ENCODE measurements at regions not wholly inside any gene's neighbourhood (a gene's known extent, or its start where the extent isn't known, plus 50 kb on each side); places are given as distances from the start of the nearest gene placed in this dataset.

DNA sequence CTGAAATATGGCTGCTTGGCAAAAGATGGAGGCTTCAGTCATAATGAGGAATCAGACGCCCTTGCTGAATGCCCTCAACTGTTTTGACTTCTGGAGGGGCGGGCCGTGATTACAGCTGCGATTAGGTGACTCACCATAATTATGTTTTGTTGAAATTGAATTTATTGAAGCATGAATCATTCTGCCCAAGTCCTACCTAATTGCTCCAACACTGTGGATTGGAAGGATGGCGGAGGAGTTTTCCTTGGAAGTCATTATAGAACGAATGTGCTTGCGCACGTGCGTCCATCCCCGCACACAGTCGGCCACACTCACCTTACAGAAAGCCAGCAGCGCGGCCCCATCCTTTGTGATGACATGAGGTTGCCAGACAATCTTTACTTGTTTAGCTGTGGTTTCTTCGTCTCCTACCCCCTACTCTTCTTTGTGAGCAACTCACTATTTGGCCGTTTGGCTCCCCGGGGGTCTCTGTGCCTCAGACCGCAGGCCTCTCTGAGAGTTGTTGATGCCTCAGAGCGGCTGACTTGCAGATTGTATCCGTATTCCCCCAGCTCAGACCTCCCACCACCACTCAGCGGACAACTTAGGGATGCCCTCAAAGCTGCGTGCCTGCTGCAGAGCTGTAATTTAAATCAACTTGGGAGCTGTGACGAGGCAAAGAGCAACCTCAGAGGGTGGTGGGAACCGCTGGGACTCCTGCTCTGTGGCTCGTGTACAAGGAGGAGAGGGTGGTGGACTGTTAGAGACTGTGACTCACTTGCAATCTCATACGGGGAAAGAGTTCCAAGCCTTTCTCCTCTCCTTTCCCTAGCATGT lies 513.4 kb downstream of the TNS1 start:
- TF ChIP-seq, protein P1, sequence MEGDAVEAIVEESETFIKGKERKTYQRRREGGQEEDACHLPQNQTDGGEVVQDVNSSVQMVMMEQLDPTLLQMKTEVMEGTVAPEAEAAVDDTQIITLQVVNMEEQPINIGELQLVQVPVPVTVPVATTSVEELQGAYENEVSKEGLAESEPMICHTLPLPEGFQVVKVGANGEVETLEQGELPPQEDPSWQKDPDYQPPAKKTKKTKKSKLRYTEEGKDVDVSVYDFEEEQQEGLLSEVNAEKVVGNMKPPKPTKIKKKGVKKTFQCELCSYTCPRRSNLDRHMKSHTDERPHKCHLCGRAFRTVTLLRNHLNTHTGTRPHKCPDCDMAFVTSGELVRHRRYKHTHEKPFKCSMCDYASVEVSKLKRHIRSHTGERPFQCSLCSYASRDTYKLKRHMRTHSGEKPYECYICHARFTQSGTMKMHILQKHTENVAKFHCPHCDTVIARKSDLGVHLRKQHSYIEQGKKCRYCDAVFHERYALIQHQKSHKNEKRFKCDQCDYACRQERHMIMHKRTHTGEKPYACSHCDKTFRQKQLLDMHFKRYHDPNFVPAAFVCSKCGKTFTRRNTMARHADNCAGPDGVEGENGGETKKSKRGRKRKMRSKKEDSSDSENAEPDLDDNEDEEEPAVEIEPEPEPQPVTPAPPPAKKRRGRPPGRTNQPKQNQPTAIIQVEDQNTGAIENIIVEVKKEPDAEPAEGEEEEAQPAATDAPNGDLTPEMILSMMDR (IDR thresholded peaks at IDR 0.05; ENCODE audit: insufficient read depth, low read length, poor library complexity, severe bottlenecking): no peak
- DNase-seq (ENCODE audit: low read depth): no peak
- Histone ChIP-seq H3K36me3 (ENCODE audit: control insufficient read depth, insufficient read depth, low read length) (no peaks in the 10 kb centered on the region), H3K27me3 (ENCODE audit: control insufficient read depth, insufficient read depth, low read length) (no peaks in the 10 kb centered on the region), H3K4me3 (ENCODE audit: low read depth, low read length) (no peak overlapping the region)

DNA sequence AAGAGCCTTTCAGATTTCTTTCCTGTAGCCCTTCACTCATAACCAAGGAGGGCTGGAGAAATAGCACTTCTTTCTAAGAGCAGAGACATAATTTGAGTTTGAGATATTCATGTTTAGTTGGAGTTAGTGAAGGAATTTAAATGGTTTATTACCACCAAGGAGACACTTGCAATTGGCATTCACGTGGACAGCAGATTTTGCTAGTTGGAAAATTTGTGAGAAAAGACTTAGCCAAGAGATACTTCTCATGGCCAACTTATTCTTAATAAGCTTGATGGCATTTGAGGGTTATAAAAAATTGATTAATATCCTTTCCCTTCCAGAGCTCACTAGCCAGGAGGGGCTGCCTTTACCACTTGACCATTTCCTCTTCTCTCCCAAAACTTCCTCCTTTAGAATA lies 518.7 kb downstream of the TNS1 start:
- TF ChIP-seq, protein P1 (IDR thresholded peaks at IDR 0.05; ENCODE audit: insufficient read depth, low read length, poor library complexity, severe bottlenecking): no peak
- no peak overlapping the region for H3K4me3 ChIP-seq (ENCODE audit: low read depth, low read length)
- DNase-seq (ENCODE audit: low read depth): no peak
- no peaks in the 10 kb centered on the region for H3K27me3 ChIP-seq (ENCODE audit: control insufficient read depth, insufficient read depth, low read length)
- no peaks in the 10 kb centered on the region for H3K36me3 ChIP-seq (ENCODE audit: control insufficient read depth, insufficient read depth, low read length)

DNA sequence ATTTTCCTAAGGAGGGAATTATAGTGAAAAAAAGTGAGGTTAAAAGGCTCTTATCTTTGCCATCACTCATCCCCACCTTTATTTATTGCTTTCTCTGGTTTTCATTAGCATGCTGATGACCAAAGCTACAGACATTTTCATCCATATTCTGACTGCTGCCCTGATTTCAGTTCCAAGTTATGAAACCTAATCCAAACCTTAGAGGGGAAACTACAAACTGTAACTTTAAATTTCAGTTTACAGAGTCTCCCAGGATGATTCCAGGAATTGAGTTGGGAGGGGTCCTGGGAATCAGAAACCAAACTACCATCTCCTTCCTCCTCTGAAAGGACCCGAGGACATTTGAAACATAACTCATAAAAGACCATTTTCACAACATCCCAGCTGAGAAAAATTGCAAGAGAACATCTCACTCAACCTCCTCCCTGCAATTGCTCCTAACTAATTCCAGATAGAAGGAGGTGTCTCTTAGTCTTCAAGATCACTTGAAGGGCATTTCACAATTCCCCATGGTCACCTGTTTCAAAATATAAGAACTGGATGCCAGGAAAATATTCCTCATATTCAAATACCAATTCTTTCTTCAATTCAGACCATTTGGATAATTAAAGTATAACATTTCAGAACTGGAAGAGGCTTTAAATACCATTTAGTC lies 520.6 kb downstream of the TNS1 start:
- TF ChIP-seq, protein P1 (IDR thresholded peaks at IDR 0.05; ENCODE audit: insufficient read depth, low read length, poor library complexity, severe bottlenecking): no peak
- no peak overlapping the region for H3K4me3 ChIP-seq (ENCODE audit: low read depth, low read length)
- no peaks in the 10 kb centered on the region for H3K27me3 ChIP-seq (ENCODE audit: control insufficient read depth, insufficient read depth, low read length)
- H3K36me3 ChIP-seq (ENCODE audit: control insufficient read depth, insufficient read depth, low read length): no peaks in the 10 kb centered on the region
- no peak for DNase-seq (ENCODE audit: low read depth)

DNA sequence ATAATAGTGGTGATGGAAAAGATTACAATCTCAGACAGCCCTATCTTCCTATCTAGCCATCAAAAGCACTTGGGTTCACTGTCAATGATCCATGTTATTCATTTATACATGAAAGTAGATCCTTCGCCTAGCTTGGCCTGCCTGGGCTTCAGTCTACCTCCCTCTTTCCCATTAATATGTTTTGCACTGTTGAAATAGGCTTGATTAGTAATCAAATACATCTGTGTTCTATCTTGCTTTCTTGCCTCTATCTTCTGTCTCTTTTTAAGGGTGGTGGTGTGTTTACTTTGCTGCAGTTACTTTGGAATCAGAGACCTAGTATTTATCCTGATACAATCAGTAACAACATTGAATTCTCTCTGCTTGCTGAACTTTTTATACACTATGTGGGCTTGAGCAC lies 521.2 kb downstream of the TNS1 start:
- TF ChIP-seq, protein P1 (IDR thresholded peaks at IDR 0.05; ENCODE audit: insufficient read depth, low read length, poor library complexity, severe bottlenecking): no peak
- DNase-seq (ENCODE audit: low read depth): no peak
- H3K36me3 ChIP-seq (ENCODE audit: control insufficient read depth, insufficient read depth, low read length): no peaks in the 10 kb centered on the region
- no peaks in the 10 kb centered on the region for H3K27me3 ChIP-seq (ENCODE audit: control insufficient read depth, insufficient read depth, low read length)
- no peak overlapping the region for H3K4me3 ChIP-seq (ENCODE audit: low read depth, low read length)

DNA sequence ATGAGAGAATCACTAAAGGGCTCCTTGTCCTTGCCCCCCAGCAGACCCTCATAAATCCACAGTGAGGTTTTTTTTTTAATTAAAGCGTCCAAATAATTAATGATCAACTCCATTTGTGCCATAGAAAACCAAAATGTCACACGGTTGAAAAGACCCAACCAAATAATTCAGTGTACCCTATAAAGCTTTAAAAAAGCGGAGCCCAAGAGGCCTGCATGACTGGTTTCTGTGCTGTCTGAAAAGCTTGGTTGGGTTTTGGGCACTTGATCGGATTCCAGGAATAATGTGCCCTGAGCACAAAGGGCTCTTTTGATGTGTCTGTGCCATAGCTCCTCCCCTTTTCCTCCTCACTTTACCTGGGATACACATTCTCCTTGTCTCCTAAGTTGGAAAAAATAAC lies 523.2 kb downstream of the TNS1 start:
- TF ChIP-seq, protein P1 (IDR thresholded peaks at IDR 0.05; ENCODE audit: insufficient read depth, low read length, poor library complexity, severe bottlenecking): no peak
- Histone ChIP-seq H3K4me3 (ENCODE audit: low read depth, low read length) (no peak overlapping the region), H3K27me3 (ENCODE audit: control insufficient read depth, insufficient read depth, low read length) (no peaks in the 10 kb centered on the region), H3K36me3 (ENCODE audit: control insufficient read depth, insufficient read depth, low read length) (no peaks in the 10 kb centered on the region)
- no peak for DNase-seq (ENCODE audit: low read depth)
